NCI-H748 (cell line): ENCODE measurements at regions not wholly inside any gene's neighbourhood (a gene's known extent, or its start where the extent isn't known, plus 50 kb on each side); places are given as distances from the start of the nearest gene placed in this dataset.

Experiments used
- DNase-seq: peaks from one replicate; lab custom pipeline; 2025; ENCODE audit not compliant: unreplicated experiment; lab: John Stamatoyannopoulos, UW

DNA sequence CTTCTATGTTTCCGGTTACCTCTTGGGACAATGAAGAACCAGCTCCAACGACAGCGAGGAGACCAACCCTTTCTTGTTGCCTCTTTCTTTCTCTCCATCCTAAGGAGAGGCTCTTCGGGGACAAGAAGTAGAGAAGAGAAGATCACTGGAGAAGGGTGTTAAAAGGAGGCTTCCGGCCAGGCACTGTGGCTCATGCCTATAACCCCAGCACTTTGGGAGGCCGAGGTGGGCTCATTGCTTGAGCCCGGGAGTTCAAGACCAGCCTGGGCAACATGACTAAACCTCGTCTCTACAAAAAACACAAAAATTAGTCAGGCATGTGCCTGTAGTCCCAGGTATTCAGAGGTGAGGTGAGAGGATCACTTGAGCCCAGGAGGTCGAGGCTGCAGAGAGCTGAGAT is 90.8 kb upstream of the TNFAIP3 start:
- DNase-seq = no peak

DNA sequence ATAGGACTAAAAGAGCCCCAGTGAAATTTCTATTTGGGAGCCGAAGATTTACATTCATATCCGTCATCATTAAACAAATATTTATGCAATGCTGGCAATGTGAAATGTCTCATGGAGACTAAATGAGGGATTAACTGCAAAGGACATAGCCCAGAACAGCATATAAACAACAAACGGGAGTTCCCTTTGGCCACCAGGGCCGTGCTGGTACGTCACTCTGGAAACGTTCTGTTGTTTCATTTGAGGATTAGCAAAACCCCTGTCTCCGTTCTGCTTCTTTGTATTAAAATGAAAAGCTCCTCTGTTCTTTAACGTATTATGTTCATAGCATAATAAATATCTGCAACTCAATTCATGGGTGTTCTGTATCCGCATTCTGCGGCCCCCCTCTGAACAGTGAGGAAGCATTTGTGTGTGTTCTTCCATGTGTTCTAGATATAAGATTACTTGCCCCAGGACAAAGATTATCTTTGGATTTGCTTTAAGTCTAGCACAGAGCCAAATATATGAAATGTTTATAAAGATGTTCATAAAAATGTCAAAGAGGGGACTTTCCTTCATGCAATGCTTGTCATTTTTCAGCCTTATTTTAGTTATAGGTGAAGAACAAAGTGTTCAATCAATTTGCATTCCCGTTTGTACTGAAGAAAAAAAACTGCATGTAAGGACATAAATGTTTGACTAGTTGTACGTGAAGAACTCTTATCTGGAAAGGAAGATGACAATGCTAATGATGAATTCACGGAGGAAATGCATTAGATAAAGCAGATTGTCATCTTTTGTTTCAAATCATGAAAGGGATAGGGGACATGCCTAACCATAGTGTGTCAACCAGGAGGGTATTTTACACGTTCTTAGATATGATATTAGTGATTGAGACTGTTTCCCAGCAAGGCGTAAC is 90.0 kb upstream of the TNFAIP3 start:
- DNase-seq = no peak

DNA sequence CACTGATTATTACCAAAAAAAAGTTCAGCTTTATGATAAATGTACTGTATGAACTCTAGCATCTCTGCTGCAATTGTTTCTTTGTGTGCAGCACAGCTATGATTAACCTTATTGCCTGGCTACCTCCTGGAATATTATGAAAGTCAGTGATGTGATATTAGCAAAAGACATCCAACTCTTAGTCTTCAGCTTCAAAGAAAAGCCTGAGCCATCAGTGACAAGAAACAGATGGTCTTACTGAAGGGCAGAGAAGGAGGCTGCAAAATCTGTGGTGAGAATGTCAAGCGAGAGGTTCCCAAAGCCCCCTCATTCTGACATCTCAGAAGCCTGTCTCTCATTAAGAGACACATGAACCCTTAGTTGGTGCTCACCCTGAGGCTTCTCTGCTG is 89.4 kb upstream of the TNFAIP3 start:
- no peak for DNase-seq

DNA sequence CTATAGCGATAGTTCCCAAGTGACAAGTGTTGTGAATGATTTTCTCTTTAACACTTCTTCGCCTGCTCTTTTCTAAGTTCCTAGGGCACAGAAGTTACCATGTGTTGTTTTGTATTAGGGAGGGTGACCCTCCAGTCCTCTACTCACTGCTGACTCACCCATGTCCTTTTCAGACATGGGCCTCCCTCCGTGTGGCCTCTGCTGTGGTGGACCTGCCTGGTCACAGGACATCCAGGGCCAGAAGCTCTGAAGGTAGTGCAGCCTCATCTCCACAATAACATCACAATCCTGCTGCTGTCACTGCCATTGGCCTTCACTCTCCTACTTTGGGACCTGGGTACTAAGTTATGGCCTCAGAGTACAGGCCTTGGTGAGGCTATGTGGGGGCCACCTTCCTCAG is 87.1 kb upstream of the TNFAIP3 start:
- no peak for DNase-seq

DNA sequence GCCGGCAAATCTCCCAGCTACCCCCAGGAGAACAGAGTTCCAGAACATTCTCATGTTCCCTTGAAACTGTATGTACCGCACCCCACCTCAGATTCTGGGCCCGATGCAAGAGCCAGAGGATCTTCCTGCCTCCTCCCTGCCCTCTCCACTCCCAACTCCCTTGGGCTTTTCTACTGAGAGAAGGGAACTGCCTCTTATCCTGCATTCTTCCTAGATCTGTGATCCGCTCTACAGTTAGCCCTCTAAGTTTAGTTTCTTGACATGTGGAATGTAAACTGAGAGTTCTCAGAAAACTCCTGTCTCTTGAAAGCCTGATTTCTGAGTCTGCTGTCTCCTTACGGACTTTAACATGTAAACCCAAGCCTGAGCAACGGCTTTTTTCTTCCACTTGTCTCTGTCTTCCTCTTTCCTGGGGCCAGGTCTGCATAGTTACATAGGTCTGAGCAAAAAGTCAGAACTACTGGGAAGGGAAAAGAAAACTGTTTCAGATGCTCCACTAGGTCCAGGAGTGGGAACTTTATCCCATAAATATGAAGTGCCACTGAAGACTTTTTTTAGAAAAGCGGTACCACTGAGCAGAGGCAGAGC is 86.5 kb upstream of the TNFAIP3 start:
- no peak for DNase-seq

DNA sequence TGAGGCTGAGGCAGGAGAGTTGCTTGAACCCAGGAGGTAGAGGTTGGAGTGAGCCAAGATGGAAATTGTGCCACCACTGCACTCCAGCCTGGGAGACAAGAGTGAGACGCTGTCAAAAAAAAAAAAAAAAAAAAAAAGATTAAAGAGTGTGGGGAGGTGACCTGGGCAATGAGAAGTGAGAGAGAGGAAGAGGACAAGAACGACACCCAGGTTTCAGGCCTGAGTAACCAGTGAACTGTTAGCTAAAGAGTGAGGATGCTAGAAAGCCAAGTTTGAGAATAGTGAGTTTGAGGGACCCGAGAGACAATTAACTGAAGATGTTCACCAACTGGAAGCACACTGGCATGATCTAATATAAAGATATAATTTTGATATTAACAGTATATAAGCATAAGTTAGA is 85.4 kb upstream of the TNFAIP3 start:
- DNase-seq = no peak

DNA sequence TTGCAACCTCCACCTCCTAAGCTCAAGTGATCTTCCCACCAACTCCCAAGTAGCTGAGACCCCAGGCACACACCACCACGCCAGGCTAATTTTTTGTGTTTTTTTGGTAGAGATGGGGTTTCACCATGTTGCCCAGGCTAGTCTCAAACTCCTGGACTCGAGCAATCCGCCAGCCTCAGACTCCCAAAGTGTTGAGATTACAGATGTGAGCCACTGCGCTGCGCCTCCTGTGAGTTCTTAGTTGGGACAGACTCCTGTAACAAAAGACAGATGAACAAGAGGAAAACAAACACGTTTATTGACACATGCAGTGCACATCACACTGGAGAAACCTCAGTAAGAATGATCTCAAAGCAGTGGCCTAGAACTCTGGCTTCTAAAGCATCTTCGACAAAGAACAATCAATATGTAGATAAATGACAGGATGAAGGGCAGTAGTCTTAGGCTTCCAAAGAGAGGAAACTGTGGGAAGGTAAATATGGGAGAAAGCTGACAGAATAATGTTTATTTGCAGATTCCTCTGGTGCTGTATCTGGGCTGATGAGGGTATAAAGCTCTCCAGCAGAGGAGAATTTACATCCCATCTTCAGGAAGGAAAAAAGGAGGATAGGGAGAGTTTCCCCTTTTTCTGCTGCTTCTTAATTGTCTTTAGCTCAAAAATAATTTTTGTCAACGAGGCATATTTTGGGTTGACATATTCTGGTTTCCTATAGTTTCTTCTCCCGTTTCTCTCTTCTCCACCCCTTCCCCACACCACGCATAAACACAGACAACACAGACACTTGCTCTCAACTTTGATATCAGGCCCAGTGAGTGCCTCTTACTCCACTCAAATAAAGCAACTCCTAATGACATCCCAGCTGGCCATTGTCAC is 84.7 kb upstream of the TNFAIP3 start:
- DNase-seq = no peak

DNA sequence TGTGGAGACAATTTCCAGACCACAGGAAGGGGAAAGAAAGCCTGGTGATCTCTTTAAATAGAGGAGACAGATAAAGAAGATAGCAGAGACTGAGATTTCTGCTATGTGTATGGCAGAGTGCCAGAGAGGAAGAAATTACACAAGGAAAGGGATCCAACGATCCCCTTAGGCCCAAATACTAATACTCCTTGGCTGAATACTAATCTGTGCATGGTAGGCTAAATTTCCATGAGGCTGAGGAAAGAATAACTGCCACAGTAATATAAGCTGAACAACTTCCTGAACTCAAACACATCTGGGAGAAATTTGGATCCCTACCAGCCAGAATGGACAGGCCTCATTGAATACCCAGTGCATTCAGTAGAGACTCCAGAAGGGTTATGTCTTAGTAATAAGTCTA is 83.3 kb upstream of the TNFAIP3 start:
- DNase-seq = no peak

DNA sequence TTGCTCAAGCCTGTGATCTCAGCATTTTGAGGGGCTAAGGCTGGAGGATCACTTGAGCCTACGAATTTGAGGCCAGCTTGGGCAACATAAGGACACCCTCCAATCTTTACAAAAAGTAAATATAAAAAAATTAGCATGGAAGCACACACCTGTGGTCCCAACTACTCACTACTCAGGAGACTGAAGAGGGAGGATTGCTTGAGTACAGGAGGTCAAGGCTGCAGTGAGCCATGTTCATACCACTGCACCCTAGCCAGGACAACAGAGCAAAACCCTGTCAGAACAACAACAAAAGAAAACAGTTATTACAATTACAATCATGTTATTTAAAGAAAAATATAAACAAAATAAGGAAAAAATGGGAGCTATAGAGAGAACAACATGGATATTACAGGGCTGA is 82.5 kb upstream of the TNFAIP3 start:
- DNase-seq = no peak

DNA sequence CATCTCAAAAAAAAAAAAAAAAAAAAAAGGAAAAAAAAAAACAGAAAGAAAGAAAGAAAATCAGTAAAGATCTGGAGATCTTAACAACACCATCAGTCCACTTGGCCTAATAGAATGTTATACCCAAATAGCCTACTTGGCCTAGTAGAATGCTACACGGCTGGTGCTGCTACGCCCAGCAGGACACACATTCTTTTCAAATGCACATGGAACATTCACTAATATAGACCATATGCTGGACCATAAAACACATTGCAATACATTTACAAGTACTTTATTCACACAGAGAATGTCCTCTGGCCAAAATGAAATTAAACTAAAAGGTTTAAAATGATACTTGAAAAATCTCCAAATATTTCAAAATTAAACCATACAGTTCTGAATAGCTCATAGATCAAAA is 80.0 kb upstream of the TNFAIP3 start:
- DNase-seq = no peak

DNA sequence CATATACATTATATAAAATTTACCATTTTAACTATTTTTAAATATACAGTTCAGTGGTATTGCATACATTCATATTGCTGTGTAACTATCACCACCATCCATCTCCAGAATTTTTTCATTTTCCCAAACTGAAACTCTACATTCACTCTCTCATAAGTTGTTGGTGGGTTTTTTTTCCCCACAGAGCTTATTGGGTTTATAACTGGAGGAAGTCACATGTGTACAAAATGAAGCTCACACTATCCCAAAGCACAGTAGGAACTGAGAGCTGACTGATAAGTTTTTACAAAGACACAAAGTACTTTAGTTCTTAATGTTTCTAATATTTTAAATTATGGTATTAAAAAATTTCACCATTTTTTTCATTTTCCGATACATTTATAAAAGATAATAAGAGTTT is 78.8 kb upstream of the TNFAIP3 start:
- DNase-seq = no peak

DNA sequence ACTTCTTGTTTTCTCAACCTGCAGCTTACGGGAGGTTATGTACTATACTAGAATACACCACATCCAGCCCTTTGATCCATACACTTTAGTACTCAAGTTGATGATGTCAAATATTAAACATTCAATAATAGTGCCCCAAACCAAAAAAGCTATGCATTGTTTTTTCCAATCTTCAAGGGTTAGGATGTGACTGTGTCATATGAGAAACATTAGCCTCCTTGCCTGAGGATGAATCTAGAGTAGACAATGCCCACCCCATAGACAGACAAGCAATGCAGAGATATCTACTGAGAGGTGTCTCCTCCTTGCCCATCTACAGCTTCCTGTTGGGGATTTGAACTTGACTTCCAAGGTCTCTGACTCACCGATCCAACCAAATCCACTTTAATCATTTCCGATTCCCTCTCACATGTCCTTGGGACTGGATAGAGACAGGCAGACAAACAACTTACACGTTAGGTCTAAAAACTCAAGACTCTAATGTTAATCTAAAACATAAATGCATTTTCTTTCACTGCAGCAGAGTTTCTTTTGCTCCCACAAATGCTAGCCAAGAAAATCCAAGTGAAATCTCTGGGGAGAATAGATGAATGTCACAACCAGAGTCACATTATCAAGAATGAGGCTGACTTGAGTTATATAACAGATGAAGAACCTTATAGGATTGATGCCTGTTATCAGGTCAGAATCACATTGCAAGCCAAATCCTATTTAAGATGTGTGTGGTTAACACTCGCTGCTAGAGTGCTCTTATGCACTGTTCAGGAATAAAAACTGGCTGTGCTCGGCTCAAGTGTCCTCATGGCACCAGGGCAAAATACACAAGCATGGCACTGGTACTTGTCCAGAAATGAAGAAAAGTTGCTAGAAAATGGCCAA is 75.5 kb upstream of the TNFAIP3 start:
- no peak for DNase-seq

DNA sequence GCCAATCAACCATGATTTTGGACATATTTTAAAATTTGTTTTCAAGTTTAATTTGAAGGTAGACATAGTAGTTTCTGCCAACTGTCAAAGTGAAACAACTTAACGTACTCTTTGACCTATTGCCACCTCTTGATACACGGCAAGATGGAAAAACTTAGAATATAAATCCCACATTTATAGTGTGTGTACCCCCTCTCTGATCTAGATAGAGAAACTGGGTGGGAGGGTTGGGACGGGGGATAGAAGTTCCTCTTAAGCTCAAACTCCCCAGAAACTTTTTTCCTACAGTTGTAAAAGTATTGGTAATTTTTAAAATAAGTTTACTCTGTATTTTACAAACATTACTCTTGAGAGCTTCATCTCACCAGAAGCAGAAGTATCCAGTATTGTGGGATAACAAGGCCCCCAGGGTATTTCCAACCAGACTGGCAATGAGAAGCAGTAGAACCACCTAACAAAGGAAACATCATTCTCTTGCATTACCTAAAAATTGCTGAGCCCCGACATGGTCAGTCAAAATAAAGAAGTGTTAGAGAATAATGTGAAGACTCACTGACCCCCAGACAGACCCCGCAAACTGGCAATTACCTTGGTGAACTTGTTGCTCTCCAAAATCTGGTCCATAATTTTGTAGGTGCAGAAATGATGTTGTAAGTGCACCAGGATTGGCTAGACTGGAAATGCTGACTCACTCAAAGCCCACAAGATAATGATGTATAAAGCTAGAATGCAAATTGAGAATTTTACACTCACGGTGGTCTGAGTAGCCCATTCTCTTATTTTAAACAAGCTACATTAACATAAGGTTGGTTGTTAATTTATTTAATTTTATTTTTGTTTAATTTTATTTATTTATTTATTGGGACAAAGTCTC is 74.7 kb upstream of the TNFAIP3 start:
- DNase-seq = no peak

DNA sequence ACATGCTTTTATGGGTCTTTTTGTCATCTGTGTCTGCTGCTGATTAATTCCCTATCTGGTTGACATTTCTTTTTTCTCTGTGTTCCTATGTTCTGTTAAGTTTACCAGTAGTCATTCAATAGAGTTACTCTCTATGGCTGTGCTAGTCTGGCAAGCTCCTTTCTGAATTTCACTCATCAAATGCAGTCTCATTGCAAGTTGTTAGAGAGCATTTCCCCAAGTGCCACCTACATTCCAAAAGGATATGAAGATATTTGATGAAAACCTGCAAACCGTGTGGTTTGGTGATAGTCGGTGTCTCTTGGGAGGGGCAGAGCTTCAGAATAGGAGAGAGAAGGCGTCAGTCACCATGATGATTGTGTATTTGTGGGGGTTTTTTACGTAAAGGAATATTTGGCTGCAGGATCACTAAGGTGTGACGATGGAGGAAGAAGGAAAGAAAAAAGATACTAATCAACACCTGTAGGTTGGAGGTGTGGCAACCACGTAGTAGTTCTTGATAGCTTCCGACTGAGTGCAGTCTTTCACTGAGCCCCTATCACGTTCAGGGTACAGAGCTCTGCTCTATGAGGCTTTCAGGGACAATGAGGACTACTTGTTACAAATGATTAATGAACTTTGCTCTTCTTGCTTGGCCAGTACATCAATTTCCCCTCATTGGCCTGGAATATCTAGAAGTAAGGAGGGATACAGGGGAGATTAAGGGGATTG is 73.1 kb upstream of the TNFAIP3 start:
- no peak for DNase-seq

DNA sequence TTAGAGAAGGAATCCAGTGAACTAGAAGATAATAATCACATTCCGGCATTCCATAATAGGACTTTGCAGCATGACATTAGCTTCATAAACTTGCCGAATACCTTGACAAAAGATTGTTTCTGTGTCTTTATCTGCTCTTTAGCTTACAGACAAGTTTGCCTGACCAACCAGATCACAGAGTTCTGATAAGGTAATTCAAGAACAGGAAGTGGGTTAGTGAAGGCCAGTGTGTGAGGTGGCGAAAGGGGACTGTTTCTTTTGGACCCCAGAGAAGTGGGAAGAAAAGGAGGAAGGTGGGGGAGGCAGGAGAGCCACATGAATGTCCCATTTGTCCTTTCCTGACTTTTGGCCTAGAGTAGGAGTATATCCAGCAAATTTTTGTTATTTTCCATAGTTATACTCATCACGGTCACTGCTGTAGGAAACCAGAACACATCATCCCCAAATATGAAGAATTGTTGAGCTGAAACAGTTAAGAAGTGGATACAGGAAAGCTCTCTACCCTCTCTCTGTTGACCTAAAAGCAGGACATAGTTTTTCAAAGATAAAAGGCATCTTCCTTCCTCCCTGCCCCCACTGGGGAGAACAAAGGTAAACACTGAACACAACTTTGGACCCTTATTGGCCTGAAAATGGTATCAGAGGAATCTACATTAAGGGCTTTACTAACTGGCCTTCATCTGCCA is 72.4 kb upstream of the TNFAIP3 start:
- no peak for DNase-seq

DNA sequence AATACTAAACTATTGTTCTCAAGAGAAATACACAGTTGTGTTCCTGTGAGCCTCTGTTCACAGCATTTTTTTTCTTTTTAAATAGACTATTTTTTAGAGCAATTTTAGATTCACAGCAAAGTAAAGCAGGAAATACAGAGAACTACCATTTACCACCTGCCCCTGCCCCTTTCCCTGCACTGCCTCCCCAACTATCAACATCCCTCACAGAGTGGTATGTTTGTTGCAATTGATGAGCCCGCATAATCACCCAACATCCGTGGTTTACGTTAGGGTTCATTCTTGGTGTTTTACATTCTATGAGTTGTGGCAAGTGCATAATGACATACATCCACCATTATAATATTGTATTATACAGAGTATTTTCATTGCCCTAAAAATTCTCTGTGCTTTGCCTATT is 71.6 kb upstream of the TNFAIP3 start:
- no peak for DNase-seq

DNA sequence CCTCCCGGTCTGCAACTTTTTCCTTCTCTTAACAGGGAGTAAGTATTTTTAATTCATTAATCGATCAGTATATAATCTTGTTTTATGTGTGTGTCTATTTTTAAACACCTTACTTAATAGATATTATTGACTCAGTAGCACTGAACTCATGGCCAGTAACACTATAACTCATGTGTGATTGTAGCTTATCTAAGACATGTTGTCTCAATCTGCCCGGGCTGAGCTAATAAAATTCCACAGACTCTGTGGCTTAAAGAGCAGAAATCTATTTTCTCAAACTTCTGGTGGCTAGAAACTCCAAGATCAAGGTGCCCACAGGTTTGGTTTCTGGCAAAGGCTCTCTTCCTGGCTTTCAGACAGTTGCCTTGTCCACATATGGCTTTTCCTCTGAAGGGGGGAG is 68.8 kb upstream of the TNFAIP3 start:
- DNase-seq = no peak

DNA sequence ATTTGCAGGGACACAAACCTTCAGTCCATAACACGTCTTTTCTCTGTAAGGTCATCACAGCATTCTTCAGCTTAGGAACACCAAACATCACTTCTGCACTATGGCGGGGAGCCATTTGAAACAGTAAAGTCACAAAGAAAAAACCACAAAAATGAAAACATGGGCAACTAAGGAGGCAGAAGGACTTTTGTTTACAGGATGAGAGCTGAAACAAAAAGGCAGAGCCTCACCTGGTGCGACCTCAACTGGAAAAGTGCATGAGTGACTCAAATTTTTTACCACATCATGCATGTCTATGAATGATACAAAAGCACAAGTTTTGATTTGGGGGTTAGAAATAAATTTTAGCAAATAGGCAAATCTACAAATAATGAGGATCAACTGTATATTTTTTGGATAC is 68.2 kb upstream of the TNFAIP3 start:
- DNase-seq = no peak
